ENCODE measurements at regions not wholly inside any gene's neighbourhood (a gene's known extent, or its start where the extent isn't known, plus 50 kb on each side); places are given as distances from the start of the nearest gene placed in this dataset.
"Not testable (repeated sequence)": the region's sequence is repeated elsewhere in the genome, so short reads cannot be mapped to it uniquely, and the experiment has no call there.

- Histone ChIP-seq H3K27ac (no peak overlapping the region), H3K4me3 (no peak overlapping the region), H3K27me3 (no peaks in the 10 kb centered on the region), H3K9me3 (no peaks in the 10 kb centered on the region), H3K4me1 (no peaks in the 10 kb centered on the region), H3K36me3 (no peaks in the 10 kb centered on the region)
- in situ Hi-C loops (cut with MboI; ENCODE audit: low pct_ligation_motif_present in 1 of 4, low pct_unique_long_range_greater_than_20kb in 1 of 4, low sequenced_read_pairs in 3 of 4) = no loop called here
- no peak for DNase-seq
- intact Hi-C loops (cut with DNase I; ENCODE audit: low total_unique reads) = no loop called here
- 94% methylated on average over 3 of the region's 3 CpGs for WGBS, 2 donors (ENCODE audit: low coverage in 1 of 2)
- no peak for TF ChIP-seq POLR2A (IDR thresholded peaks at IDR 0.05)
- no peak for TF ChIP-seq EP300 (IDR thresholded peaks at IDR 0.05; ENCODE audit: low read depth)
- no peak for TF ChIP-seq POLR2AphosphoS5 (IDR thresholded peaks at IDR 0.05)
- TF ChIP-seq, protein P1, sequence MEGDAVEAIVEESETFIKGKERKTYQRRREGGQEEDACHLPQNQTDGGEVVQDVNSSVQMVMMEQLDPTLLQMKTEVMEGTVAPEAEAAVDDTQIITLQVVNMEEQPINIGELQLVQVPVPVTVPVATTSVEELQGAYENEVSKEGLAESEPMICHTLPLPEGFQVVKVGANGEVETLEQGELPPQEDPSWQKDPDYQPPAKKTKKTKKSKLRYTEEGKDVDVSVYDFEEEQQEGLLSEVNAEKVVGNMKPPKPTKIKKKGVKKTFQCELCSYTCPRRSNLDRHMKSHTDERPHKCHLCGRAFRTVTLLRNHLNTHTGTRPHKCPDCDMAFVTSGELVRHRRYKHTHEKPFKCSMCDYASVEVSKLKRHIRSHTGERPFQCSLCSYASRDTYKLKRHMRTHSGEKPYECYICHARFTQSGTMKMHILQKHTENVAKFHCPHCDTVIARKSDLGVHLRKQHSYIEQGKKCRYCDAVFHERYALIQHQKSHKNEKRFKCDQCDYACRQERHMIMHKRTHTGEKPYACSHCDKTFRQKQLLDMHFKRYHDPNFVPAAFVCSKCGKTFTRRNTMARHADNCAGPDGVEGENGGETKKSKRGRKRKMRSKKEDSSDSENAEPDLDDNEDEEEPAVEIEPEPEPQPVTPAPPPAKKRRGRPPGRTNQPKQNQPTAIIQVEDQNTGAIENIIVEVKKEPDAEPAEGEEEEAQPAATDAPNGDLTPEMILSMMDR (IDR thresholded peaks at IDR 0.05) = no peak
Observed at GRCh38 chr7:96800122-96800521, 90.5 kb upstream of the SEM1 start.

- no peak for DNase-seq
Observed at GRCh38 chr7:96800824-96801223, 91.2 kb upstream of the SEM1 start.

GRCh38 chr7:96819111-96819700 is 109.6 kb upstream of the SEM1 start:
- H3K4me3 ChIP-seq = no peak overlapping the region
- in situ Hi-C loops (cut with MboI; ENCODE audit: low pct_ligation_motif_present in 1 of 4, low pct_unique_long_range_greater_than_20kb in 1 of 4, low sequenced_read_pairs in 3 of 4) (no loop called here), intact Hi-C loops (cut with DNase I; ENCODE audit: low total_unique reads) (no loop called here)
- DNase-seq = no peak
- 0 to 26% methylated on average over 1 of the region's 1 CpG for WGBS, 2 donors (ENCODE audit: low coverage in 1 of 2)
- peaks cover 3% of the 10 kb centered on the region for H3K27me3 ChIP-seq
- H3K36me3 ChIP-seq = no peaks in the 10 kb centered on the region
- H3K9me3 ChIP-seq = no peaks in the 10 kb centered on the region
- TF ChIP-seq, protein P1 (IDR thresholded peaks at IDR 0.05) = no peak
- TF ChIP-seq POLR2A (IDR thresholded peaks at IDR 0.05) = no peak
- TF ChIP-seq EP300 (IDR thresholded peaks at IDR 0.05; ENCODE audit: low read depth) = no peak
- no peak for TF ChIP-seq POLR2AphosphoS5 (IDR thresholded peaks at IDR 0.05)
- no peak overlapping the region for H3K27ac ChIP-seq
- no peaks in the 10 kb centered on the region for H3K4me1 ChIP-seq

More at GRCh38 chr7:96800824-96801223, 91.2 kb upstream of the SEM1 start:
- intact Hi-C loops (cut with DNase I; ENCODE audit: low total_unique reads) = no loop called here
- TF ChIP-seq POLR2AphosphoS5 (IDR thresholded peaks at IDR 0.05) (no peak), POLR2A (IDR thresholded peaks at IDR 0.05) (no peak), EP300 (IDR thresholded peaks at IDR 0.05; ENCODE audit: low read depth) (no peak)
- TF ChIP-seq, protein P1 (IDR thresholded peaks at IDR 0.05) = no peak
- Histone ChIP-seq H3K27ac (no peak overlapping the region), H3K4me1 (no peaks in the 10 kb centered on the region), H3K27me3 (no peaks in the 10 kb centered on the region), H3K4me3 (no peak overlapping the region), H3K9me3 (no peaks in the 10 kb centered on the region), H3K36me3 (no peaks in the 10 kb centered on the region)
- in situ Hi-C loops (cut with MboI; ENCODE audit: low pct_ligation_motif_present in 1 of 4, low pct_unique_long_range_greater_than_20kb in 1 of 4, low sequenced_read_pairs in 3 of 4) = no loop called here
- 38 to 40% methylated on average over 2 of the region's 2 CpGs for WGBS, 2 donors (ENCODE audit: low coverage in 1 of 2)

GRCh38 chr7:96821131-96821530 is 111.5 kb upstream of the SEM1 start:
- DNase-seq; H3K27ac ChIP-seq; intact Hi-C loops (cut with DNase I; ENCODE audit: low total_unique reads); in situ Hi-C loops (cut with MboI; ENCODE audit: low pct_ligation_motif_present in 1 of 4, low pct_unique_long_range_greater_than_20kb in 1 of 4, low sequenced_read_pairs in 3 of 4); H3K4me3 ChIP-seq; H3K9me3 ChIP-seq; H3K27me3 ChIP-seq; H3K36me3 ChIP-seq; H3K4me1 ChIP-seq: not testable (repeated sequence)
- WGBS, 2 donors (ENCODE audit: low coverage in 1 of 2) = 100% methylated on average over 1 of the region's 1 CpG

DNA sequence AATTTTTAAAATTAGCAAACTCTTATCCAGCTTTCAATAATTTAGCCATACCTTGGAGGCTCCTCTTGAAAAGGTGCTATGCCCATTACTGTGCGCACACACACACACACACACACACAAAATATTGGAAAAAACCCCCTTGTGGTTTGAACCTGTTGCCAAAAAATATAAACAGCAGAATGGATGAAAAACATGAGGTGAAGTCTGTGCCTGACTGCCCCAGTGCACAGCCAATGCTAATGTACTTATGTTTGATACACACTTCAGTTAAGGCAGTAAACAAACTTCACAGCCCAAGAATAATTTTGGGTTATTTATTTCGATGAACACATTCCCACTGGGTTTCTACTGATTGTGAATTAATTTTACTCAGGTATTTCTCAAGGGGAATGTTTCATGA is 113.2 kb upstream of the SEM1 start:
- intact Hi-C loops (cut with DNase I; ENCODE audit: low total_unique reads) = no loop called here
- H3K4me1 ChIP-seq = no peaks in the 10 kb centered on the region
- peaks cover 3% of the 10 kb centered on the region for H3K27me3 ChIP-seq
- 64 to 84% methylated on average over 2 of the region's 2 CpGs for WGBS, 2 donors (ENCODE audit: low coverage in 1 of 2)
- no peaks in the 10 kb centered on the region for H3K9me3 ChIP-seq
- TF ChIP-seq, protein P1 (IDR thresholded peaks at IDR 0.05) = no peak
- TF ChIP-seq EP300 (IDR thresholded peaks at IDR 0.05; ENCODE audit: low read depth) (no peak), POLR2A (IDR thresholded peaks at IDR 0.05) (no peak), POLR2AphosphoS5 (IDR thresholded peaks at IDR 0.05) (no peak)
- H3K27ac ChIP-seq = no peak overlapping the region
- in situ Hi-C loops (cut with MboI; ENCODE audit: low pct_ligation_motif_present in 1 of 4, low pct_unique_long_range_greater_than_20kb in 1 of 4, low sequenced_read_pairs in 3 of 4) = no loop called here
- H3K4me3 ChIP-seq = no peak overlapping the region
- no peak for DNase-seq
- H3K36me3 ChIP-seq = no peaks in the 10 kb centered on the region

All from transverse colon (tissue), 4 donors.